GM21786 (cell line): ENCODE measurements at regions not wholly inside any gene's neighbourhood (a gene's known extent, or its start where the extent isn't known, plus 50 kb on each side); places are given as distances from the start of the nearest gene placed in this dataset.
"Not testable (repeated sequence)": the region's sequence is repeated elsewhere in the genome, so short reads cannot be mapped to it uniquely, and the experiment has no call there.

ENCODE experiments used
- ATAC-seq: cut with Tn5 transposase; IDR thresholded peaks from one replicate; pipeline ENCODE4 v1.9.1; 2021; ENCODE audit not compliant: unreplicated experiment

- no peak for ATAC-seq
Measured at GRCh38 chr6:105745464-105746129, 340.5 kb upstream of the PRDM1 start.

GRCh38 chr6:105744815-105745214, 341.3 kb upstream of the PRDM1 start:
- ATAC-seq = no peak

GRCh38 chr6:105740946-105741645, 338.2 kb upstream of the PREP start:
- ATAC-seq = no peak

- no peak for ATAC-seq
Measured at GRCh38 chr6:105739764-105740163, 336.9 kb upstream of the PREP start.

- no peak for ATAC-seq
Measured at GRCh38 chr6:105733556-105734162, 330.8 kb upstream of the PREP start.

GRCh38 chr6:105728995-105729394, 326.1 kb upstream of the PREP start:
- ATAC-seq = no peak

GRCh38 chr6:105726902-105727655, 324.2 kb upstream of the PREP start:
- no peak for ATAC-seq

GRCh38 chr6:105714846-105715245, 312.0 kb upstream of the PREP start:
- ATAC-seq = no peak

GRCh38 chr6:105713474-105714118, 310.7 kb upstream of the PREP start:
- no peak for ATAC-seq

- no peak for ATAC-seq
Measured at GRCh38 chr6:105711216-105711615, 308.3 kb upstream of the PREP start.

- ATAC-seq = no peak
Measured at GRCh38 chr6:105705608-105706007, 302.7 kb upstream of the PREP start.

GRCh38 chr6:105695461-105695860, 292.6 kb upstream of the PREP start:
- ATAC-seq = no peak

- ATAC-seq = no peak
Measured at GRCh38 chr6:105692613-105693215, 289.8 kb upstream of the PREP start.

GRCh38 chr6:105691971-105692370, 289.1 kb upstream of the PREP start:
- no peak for ATAC-seq

GRCh38 chr6:105691081-105691480, 288.2 kb upstream of the PREP start:
- ATAC-seq = no peak

GRCh38 chr6:105688573-105688972, 285.7 kb upstream of the PREP start:
- no peak for ATAC-seq

GRCh38 chr6:105686793-105687192, 283.9 kb upstream of the PREP start:
- ATAC-seq = not testable (repeated sequence)

GRCh38 chr6:105681061-105681460, 278.2 kb upstream of the PREP start:
- no peak for ATAC-seq

- ATAC-seq = no peak
Measured at GRCh38 chr6:105680131-105680530, 277.2 kb upstream of the PREP start.

GRCh38 chr6:105678516-105678915, 275.6 kb upstream of the PREP start:
- ATAC-seq = no peak
